ENCODE measurements at regions not wholly inside any gene's neighbourhood (a gene's known extent, or its start where the extent isn't known, plus 50 kb on each side); places are given as distances from the start of the nearest gene placed in this dataset.
A peak's percentile ranks its signal among the peaks of the same experiment; 100 is the strongest.

DNA sequence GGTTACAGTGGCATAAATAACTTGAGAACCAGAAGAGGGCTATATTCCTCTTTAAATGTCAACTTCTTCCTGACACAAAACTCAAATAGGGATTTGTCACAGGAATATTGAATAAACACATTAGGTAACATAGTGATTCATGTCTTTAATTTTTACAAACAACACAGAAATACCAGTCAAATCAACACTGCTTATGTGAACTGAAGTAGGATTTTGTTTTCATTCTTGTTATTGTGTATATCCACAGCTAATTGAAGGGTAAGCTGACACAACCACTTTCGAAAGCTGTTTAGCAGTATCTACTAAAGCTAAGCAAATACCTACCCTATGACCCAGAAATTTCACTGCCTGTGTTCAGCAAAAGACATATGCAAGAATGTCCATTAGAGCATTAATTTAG is 120.4 kb upstream of the EOLA2 start:
- intact Hi-C loops (cut with DNase I) = no loop called here
- WGBS, 4 donors = 85 to 94% (median 94%) methylated on average over 1 of the region's 1 CpG
- H3K4me3 ChIP-seq = no peak overlapping the region

DNA sequence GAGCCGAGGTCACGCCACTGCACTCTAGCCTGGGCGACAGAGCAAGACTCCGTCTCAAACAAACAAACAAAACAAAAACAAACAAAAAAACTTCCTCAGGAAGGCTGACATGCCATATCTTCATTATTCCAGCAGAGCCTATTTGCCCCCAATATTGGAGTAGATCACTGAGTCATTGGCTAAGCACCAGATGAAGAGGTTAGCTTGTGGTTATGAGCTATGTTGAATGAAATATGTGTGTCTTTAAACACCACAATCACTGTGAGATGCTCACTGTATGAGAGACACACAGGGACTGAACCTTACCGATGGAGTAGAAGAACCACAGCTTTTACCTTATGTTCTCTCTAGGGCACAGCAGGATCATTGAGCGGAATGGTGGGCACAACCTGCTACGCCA is 122.1 kb upstream of the EOLA2 start:
- intact Hi-C loops (cut with DNase I) = no loop called here
- WGBS, 4 donors = 82 to 95% (median 93%) methylated on average over 7 of the region's 7 CpGs
- no peak overlapping the region for H3K4me3 ChIP-seq

More for the DNA sequence above, 120.4 kb upstream of the EOLA2 start:
- no peaks in the 10 kb centered on the region for H3K4me1 ChIP-seq (replicated peaks in 1 of 2)
- H3K9me3 ChIP-seq (replicated peaks in 1 of 3) = no peaks in the 10 kb centered on the region
- H3K27ac ChIP-seq = no peak overlapping the region
- no peak for DNase-seq
- TF ChIP-seq POLR2A (IDR thresholded peaks at IDR 0.05) = no peak
- TF ChIP-seq, protein P1, sequence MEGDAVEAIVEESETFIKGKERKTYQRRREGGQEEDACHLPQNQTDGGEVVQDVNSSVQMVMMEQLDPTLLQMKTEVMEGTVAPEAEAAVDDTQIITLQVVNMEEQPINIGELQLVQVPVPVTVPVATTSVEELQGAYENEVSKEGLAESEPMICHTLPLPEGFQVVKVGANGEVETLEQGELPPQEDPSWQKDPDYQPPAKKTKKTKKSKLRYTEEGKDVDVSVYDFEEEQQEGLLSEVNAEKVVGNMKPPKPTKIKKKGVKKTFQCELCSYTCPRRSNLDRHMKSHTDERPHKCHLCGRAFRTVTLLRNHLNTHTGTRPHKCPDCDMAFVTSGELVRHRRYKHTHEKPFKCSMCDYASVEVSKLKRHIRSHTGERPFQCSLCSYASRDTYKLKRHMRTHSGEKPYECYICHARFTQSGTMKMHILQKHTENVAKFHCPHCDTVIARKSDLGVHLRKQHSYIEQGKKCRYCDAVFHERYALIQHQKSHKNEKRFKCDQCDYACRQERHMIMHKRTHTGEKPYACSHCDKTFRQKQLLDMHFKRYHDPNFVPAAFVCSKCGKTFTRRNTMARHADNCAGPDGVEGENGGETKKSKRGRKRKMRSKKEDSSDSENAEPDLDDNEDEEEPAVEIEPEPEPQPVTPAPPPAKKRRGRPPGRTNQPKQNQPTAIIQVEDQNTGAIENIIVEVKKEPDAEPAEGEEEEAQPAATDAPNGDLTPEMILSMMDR (IDR thresholded peaks at IDR 0.05) = no peak
- H3K27me3 ChIP-seq = peaks cover 5% of the 10 kb centered on the region
- H3K36me3 ChIP-seq (replicated peaks in 1 of 2) = no peaks in the 10 kb centered on the region

DNA sequence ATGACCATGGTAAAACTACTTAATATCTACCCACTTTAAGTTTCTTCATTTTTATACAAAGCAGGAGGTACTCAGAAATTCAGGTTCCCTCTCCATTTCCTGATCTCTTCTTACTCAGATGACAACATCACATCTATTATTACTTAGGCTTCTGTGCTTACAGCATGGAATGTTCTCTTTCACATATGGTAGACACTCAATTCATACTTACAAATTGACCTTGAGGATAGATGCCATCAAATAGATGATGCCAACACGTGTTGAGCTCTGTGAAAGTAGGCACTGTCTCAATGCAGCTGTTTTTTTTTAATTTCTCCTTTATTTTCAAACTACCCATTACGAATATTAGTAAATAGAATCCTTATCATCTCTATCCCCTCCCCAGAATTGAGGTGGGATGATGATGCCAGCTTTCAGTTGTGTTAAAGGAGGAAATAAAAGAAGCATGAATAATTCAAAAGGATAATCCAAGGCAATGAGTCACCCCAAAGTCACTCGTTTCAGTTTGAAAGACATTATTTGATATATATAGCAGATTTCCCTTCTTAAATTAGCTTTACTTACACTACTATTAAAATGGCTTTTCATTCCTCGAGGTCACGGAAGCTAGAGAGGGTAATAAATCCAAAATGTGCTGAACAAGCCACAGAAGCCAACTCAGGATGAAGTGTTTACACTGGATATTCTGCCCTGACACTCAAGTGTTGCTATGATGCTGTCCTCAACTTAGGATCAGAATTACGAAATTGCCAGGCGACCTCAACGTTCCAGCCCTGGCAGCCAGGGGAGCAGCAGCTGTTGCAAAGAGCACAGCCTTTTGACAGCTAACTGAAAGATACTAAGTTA is 124.2 kb upstream of the EOLA2 start:
- no peak overlapping the region for H3K4me3 ChIP-seq
- H3K36me3 ChIP-seq (replicated peaks in 1 of 2) = no peaks in the 10 kb centered on the region
- TF ChIP-seq POLR2A (IDR thresholded peaks at IDR 0.05) = no peak
- TF ChIP-seq, protein P1 (IDR thresholded peaks at IDR 0.05) = peak in 3 of 6 experiments; percentile 24 to 26 (median 26)
- no peaks in the 10 kb centered on the region for H3K4me1 ChIP-seq (replicated peaks in 1 of 2)
- peak in 6 of 7 donors; percentile 13 to 60 (median 28) for DNase-seq
- H3K27ac ChIP-seq = no peak overlapping the region
- WGBS, 4 donors = 26 to 34% (median 31%) methylated on average over 8 of the region's 8 CpGs
- H3K27me3 ChIP-seq = no peaks in the 10 kb centered on the region
- no peaks in the 10 kb centered on the region for H3K9me3 ChIP-seq (replicated peaks in 1 of 3)
- intact Hi-C loops (cut with DNase I) = no loop called here

More for the DNA sequence above, 122.1 kb upstream of the EOLA2 start:
- no peak overlapping the region for H3K27ac ChIP-seq
- H3K27me3 ChIP-seq = no peaks in the 10 kb centered on the region
- TF ChIP-seq, protein P1 (IDR thresholded peaks at IDR 0.05) = no peak
- no peak for TF ChIP-seq POLR2A (IDR thresholded peaks at IDR 0.05)
- no peaks in the 10 kb centered on the region for H3K4me1 ChIP-seq (replicated peaks in 1 of 2)
- H3K9me3 ChIP-seq (replicated peaks in 1 of 3) = no peaks in the 10 kb centered on the region
- H3K36me3 ChIP-seq (replicated peaks in 1 of 2) = no peaks in the 10 kb centered on the region
- DNase-seq = no peak

DNA sequence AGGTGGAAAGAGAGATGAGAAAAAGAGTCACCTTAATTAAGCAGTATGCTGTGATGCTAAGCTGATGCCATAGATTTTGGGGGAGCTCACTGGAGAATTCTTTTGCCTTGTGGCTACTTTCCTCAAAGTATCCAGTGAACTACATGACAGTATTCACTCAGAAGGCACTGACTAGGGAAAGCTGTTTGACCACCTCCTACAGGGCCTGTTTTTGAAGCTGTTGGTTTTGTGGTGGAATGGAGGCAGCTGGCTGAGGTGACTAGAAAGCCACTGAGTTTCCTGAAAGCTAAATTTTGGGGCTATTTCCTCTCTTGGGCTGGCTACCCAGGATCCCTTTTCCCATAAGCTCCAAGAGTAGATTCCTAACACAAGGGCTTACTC is 124.8 kb upstream of the EOLA2 start:
- H3K9me3 ChIP-seq (replicated peaks in 1 of 3) = no peaks in the 10 kb centered on the region
- H3K27me3 ChIP-seq = no peaks in the 10 kb centered on the region
- H3K36me3 ChIP-seq (replicated peaks in 1 of 2) = no peaks in the 10 kb centered on the region
- peak overlapping the region in 1 of 5 donors; percentile 0 for H3K27ac ChIP-seq
- intact Hi-C loops (cut with DNase I) = no loop called here
- no peaks in the 10 kb centered on the region for H3K4me1 ChIP-seq (replicated peaks in 1 of 2)
- H3K4me3 ChIP-seq = no peak overlapping the region
- DNase-seq = no peak
- TF ChIP-seq POLR2A (IDR thresholded peaks at IDR 0.05) = no peak
- TF ChIP-seq, protein P1 (IDR thresholded peaks at IDR 0.05) = no peak

Data from adrenal gland (tissue), 9 donors.